HG03103 (cell line): ENCODE measurements at regions not wholly inside any gene's neighbourhood (a gene's known extent, or its start where the extent isn't known, plus 50 kb on each side); places are given as distances from the start of the nearest gene placed in this dataset.
"Not testable (repeated sequence)": the region's sequence is repeated elsewhere in the genome, so short reads cannot be mapped to it uniquely, and the experiment has no call there.

Experiments
- ATAC-seq: cut with Tn5 transposase; IDR thresholded peaks from one replicate; pipeline ENCODE4 v1.9.1; 2021; ENCODE audit warnings: low read depth; ENCODE audit not compliant: unreplicated experiment

DNA sequence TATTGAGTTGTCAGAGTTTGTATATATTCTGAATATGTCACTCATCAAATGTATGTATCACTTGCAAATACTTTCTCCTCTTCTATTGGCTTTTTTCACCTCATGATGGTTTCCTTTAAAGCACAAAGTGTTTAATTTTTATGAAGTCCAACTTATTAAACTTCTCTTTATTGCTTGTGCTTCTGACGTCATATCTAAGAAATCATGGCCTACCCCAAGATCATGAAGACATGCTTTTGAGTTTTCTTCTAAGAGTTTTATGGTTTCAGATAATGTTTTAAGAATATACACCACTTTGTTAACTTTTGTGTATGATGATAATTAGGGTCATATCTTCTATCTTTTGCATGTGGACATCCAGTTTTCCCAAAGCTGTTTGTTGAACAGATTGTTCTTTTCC, 417.2 kb upstream of the ATP10A start:
- ATAC-seq: no peak

DNA sequence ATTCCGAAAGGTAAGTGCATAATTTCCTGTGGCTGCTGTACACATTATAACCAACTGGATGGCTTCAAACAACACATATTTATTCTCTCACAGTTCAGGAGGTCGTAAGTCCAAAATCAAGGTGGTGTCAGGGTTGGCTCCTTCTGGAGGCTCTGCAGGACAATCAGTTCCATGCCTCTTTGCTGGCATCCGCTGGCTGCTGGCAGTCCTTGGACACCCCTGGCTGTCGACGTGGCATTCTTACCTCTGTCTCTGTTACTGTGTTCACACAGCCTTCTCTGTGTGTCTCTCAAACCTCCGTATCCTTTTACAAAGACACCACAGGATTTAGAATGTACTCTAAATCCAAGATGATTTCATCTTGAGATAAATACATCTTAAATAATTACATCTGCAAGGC, 398.8 kb upstream of the ATP10A start:
- ATAC-seq: no peak

DNA sequence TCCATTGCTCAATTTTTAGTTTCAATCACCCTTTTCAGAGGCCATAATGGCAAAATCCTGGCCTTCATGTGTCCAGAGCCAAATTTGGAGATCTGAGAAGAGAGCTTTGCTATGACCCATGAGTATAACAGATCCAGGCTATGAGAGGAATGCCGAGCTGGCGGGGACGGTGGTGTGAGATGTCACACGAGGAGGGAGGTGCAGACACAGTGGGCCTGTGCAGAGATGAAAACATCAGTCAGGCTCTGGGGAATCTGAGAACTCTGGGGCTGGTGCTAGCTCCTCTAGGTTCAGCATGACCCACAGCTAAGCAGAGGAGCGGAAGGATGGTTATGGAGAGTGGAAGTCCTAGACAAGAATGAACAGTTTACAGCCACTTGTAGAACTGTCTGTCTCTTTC, 398.3 kb upstream of the ATP10A start:
- no peak for ATAC-seq

DNA sequence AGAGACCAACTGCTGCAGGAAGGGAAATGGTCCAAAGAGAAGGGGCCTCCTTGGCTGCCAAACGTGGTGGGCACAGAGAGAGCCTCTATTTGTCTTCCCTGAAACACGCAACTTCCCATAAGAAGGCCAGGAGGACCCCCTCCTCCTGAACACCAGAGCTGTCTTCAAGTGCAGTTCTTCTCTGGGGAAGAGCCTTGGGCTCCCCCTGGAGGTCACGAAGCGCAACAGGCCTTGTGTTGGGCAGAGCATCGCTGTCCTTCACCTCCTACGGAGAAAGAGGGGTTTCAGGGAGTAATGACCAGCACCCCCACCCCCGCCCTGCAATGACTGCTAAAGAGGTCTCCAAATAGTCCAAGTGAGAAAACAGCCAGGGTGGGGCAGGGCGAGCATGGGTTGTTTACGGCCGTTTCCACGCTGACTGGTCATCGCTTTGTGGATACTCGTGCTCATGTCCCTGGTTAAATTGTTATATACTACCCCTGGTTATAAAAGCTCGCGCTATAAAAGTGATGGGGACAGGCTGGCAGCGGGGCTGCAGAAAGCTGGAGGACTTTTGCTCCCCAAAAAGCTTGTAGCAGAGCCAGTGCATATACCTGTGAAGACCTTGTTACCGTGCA, 397.5 kb upstream of the ATP10A start:
- ATAC-seq: no peak

DNA sequence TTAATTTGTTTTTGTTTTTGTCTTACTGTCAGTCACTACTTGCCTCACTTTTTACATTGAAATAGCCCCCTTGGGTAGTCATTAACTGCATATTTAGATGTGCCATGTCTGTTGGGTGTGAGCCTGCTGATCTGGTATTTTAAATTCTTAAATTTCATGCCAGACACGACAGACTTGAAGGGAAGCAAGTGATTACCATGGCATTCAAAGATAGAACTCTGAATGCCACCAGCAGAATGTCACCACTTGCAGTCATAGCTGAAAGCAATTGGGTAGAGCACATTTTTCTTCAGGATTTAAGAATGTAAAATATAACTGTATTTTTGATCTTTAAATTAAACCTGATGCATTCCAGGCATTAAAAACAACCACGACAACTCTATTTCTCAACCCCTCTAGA, 396.5 kb upstream of the ATP10A start:
- ATAC-seq: no peak

DNA sequence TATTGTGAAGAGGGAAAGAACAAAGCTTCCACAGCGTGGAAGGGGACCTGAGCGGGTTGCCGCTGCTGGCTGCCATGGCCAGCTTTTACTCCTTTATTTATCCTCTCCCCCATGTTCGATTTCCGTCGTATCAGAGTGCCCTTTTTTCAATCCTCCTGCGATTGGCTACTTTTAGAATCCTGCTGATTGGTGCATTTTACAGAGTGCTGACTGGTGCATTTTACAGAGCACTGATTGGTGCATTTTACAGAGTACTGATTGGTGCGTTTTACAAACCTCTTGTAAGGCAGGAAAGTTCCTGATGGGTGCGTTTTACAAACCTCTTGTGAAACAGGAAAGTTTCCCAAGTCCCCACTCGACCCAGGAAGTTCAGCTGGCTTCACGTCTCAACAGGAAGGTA, 381.7 kb upstream of the ATP10A start:
- not testable (repeated sequence) for ATAC-seq

DNA sequence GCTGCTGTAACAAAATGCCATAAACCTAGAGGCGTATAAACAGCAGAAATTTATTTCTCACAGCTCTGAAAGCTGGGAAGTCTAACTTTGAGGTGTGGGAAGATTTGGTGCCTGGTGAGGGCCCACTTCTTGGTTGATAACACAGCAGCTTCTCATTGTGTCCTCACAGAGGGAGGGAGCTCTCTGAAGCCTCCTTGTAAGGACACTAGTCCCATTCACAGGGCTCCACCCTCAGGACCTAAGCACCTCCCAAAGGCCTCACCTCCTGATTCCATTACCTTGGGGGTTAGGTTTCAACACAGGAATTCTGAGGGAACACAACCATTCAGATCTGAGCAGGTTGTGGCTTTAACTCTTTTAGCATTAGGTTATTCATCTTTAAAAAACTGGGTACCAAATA, 380.3 kb upstream of the ATP10A start:
- no peak for ATAC-seq

DNA sequence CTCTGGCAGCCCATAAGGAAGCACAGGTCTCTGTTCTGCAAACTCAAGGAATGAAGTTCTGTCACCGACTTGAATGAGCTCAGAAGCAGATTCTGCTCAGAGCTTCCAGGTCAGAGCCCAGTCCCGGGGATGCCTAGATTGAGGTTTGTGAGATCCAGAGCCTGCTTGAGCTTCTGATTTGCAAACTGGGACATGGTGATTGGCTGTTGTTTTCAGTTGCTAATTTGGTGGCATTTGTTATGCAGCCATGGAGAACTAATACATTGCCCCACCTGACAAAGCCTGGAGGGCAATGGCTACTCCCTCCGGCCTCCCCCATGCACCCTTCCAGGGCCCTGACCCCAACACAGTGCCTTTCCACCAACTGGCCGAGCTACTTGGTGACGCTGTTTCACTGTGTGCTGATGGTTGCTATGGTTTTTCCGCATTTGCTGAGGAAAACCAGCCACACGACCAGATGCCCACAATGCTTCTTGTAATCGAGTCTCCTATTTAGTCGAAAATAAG, 379.5 kb upstream of the ATP10A start:
- ATAC-seq: no peak

DNA sequence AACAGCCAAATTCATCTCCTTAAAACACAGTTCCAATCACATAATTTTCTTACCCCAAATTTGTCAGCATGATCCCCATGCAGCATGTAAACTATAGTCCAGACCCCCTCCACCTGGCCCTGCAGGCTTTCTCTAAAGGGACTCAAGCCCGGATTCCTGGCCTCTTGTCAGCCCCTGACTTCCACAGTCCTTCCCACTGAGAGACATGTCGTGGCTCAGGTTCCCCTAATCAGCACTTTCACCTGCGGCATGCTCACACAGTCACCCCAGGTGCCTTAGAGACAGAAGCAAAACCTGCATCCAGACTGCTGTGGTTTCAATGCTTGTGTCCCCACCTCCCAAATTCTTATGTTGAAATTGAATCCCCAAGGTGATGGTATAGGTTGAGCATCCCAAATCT, 372.7 kb upstream of the ATP10A start:
- no peak for ATAC-seq

DNA sequence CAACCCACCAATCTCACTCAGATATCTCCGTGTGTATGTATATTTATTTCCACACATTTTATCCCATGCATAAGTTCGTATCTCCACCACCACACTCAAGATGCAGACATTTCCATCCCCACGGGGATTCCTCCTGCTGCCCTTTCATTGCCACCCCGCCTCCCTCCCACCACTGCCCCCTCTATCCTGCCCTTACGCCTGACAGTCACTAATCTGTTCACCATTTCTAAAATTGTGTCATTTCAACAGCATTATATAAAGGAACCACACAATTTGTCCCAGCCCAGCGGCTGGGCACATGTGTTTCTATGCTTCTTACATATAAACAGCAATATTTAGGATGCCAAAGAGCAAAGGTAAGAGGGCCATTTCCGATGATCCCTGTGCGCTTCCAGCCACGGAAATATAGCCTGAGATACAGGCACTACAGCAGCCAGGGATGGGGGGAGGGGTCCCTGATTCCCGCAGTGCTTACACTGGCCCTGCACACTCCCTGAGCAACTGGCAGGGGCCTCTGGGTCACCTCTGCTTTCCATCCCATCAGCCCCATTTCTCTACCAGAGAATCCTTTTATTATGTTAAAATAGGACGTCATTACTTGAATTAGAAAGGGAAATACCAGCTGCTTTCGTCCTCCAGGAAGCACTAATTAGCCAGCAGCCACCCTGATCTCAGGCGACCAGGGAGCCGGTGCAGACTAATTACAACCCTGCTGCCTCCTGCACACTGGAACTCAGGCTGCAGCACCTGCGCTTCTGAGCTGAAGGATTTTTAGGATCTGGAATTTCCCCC, 372.0 kb upstream of the ATP10A start:
- ATAC-seq: no peak

DNA sequence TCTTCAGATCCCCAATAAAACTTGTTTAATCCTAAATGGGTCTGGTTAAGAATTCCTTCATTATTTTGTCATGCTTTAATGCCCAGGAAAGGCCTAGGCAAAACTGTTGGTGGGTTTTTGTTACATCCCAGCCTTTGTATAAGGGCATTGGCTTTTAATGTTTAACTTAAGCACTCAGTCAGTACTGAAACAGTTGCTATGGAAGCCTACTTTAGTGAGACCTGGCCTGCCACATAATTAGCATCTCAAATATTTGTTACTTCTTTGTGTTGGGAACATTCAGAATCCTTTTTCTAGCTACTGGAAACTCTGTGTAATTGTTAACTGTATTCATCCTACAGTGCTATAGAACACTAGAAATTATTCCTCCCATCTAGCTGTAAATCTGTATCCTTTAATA, 369.6 kb upstream of the ATP10A start:
- no peak for ATAC-seq

DNA sequence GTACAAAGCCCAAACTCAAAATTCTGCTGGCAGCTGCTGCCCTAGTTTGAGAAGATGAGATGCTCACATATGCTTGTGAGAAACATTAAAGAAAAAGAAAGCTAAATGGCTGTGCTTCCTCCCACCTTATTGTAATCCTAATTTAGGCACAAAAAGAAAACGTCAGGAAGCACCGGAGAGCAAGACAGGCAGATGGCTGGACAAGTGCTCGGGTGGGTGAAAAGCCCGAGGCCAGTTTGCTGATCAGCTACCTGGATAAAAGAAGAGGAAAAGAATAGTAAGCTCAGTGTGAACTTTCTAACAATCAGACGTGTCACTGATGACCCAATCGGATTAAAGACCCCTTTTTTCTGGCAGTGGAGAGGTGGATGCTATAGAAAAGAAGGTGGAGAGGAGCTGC, 368.0 kb upstream of the ATP10A start:
- ATAC-seq: no peak

DNA sequence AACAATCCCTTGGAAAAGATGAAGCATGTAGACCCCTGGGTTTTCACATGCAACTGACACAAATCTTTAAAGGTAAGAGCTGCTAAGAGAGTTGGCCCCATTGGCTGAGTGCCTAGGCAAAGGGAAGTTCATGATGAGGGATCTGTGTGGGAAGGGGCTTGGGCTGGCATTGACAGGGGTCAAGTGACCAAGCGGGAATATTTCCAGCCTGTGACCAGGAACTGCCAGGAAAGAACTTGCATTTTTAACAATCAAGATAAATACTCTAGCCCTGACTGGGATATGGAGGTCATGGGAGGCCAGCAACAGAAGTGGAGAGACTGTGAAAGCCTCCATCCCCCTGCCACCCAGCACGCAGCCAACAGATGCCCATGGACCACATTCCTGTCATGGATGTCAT, 361.1 kb upstream of the ATP10A start:
- ATAC-seq: no peak

DNA sequence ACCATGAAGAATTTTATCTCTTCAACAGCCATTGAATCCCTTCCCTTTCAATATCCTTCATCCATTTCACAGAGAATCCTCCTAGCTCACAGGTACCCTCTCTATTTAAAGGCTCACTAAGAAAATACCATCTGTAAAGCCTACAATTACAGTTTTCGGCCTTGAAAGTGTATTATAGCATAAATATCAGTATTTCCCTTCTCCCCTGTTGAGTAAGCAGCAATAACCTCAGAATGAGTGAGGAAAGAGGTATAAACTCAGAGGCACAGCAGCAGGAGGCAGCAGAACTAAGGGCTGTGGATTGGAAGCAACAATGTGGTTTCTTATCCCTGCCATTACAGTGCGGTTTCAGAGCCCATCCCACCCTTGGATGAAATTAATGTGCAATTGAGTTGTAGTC, 360.6 kb upstream of the ATP10A start:
- ATAC-seq: no peak

DNA sequence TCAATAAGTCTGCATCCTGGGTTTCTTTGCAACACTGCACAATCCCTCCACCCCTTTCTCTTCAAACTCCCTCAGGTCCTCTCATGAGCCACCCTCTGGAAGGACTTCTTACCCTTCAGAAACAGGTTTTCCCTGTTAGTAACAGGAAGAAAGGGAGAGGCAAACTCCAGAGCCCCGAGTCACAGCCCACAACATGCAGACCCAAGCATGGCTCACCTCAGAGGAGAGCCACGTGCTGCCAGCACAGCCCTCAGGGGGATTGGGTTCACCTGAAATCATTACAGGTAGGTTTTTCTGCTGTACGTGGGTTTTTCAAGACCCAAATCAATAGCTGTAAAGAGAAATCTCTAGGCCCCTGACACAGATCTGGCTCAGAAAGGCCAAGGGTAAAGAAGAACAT, 359.7 kb upstream of the ATP10A start:
- ATAC-seq: no peak

DNA sequence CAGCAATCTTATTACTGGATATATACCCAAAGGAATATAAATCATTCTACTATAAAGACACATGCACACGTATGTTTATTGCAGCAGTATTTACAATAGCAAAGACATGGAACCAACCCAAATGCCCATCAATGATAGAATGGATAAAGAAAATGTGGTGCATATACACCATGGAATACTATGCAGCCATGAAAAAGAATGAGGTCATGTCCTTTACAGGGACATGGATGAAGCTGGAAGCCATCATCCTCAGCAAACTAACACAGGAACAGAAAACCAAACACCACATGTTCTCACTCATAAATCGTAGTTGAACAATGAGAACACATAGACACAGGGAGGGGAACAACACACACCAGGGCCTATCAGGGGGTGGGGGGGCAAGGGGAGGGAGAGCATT, 353.9 kb upstream of the ATP10A start:
- not testable (repeated sequence) for ATAC-seq

DNA sequence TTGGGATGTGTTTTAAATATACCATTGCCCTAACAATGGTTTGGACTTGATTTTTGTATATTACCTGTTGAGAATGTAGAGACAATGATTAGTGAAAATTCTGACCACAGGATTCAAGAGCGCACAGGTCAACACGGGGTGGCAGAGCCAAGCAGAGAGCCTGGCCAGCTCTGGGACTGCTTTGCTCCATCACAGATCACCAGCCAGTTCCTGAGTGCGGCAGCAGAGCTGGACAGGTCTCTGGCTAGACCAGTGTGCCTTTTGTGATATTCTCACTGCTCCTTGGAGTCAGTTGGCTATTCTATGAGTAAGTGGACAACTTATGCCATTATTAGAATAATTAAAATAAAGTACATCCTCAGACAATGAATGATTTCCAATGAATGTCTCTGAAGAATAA, 351.2 kb upstream of the ATP10A start:
- ATAC-seq: no peak

DNA sequence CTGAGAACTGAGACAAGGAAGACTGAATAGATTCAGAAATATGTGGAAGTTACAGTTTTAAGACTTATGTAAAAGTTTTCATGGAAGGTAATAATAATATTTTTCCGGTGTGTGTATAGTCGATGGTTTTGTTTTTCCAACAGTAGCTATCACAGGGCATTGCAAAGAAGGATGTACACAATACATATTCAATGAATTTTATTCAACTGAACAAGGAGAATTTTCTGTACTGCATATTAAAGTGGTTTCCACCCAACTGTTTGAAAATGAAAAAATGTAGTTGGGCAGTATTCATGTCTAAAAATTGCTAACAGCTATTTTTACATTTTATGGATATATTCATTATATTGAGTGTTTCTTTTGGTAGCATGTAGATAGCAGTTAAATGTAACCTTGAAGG, 350.3 kb upstream of the ATP10A start:
- no peak for ATAC-seq

DNA sequence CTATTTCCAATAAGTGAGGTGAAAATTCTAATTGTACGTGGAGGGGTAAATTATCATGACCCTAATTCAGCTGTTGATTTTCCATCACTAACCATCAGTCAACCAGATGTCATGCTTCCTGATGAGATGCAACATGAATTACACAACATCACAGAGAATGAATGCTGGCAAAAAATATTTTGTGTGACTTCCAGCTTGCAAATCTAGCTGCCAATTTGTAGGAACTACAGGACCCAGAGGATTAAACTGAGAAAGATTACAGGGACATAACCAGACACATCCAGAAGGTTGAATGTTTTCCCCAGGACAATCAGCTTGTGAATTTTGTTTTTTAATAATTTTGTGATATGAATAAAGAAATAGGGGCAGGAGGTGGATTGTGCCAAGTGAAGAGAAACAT, 349.0 kb upstream of the ATP10A start:
- ATAC-seq: no peak

DNA sequence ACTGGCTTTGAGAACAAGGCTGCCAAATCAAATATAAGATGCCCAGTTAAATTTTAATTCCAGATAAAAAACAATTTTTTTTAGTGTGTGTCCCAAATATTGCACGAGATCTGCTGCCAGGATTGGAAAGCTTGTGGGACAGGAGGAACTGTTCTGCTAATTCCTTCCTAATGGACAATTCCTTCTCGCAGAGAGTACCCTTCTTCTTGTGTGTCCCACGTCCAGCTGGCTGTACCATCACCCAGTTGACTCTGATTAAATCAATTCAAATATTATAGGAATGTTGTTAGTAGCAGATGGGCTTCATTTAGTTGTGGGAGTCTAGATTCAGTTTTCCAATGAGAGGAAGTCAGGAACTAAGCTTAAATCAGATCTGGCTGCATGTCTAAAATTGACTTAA, 347.9 kb upstream of the ATP10A start:
- no peak for ATAC-seq

DNA sequence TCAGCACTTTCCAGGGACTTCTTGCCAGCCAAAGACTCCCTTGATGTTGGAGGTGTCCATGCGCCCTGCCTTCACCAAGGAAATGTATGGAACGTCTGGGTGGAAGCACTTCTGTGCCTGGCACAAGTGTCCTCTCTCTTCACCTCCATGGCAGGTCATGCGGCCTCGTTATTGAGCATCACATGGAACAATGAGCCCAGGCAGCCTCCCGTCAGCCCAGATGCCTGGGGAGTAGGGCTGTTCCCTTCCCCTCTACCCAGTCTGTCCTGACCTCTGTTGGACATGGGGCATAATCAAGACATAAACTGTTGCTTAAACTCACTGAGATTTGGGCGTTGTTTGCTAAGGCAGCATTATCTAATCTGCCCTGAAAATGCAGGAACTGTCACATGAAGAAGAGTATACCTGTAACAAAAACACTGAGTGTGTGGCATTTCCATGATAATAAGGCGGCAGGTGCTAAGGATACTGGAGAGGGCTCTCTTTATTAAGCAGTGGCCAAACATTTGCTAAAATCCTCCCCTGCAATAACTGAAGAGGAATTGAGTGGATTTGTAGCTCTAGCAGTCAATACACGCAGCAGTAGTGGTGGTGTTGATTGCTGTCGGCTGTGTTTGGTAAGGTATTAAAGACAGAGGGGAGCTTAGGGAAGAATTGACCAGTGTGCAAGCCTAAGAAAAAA, 338.2 kb upstream of the ATP10A start:
- ATAC-seq: no peak

DNA sequence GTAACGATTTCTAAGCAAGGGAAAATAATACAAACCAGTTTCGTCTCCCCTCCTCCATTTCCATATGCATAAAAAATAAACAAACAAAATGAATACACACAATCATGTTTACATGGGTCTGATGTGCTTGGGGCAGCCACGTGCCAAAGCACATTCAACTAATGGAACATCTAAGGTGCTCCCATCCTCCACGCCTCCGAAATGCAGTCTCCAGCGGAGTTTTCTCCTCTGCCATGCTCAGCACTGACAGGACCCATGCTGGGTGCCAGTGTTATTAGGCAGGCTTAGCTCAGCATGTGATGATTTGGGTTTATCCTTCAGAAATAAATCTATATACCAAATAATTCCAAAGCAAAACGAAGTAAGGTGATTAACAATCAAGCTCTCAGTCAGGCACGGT, 337.3 kb upstream of the ATP10A start:
- ATAC-seq: no peak
